ENCODE measurements at regions not wholly inside any gene's neighbourhood (a gene's known extent, or its start where the extent isn't known, plus 50 kb on each side); places are given as distances from the start of the nearest gene placed in this dataset.

DNA sequence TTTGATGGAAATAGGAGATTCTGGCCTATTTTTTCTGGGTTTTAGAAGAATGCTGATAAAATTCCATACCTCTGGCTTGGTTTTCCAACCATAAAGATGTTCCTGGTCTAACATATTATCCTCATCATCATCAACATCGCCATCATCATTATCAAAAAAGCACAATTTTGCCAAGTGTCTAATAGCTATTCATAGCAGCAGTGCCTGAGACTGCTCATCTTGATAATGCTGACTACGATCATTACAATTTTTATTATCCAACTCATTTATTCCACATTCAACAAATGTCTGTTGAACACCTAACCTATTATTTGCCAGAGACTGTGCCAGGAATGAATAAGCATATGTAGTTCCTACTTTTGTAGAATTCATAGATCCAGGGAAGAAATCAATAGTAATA lies 303.5 kb upstream of the GATB start:
- Histone ChIP-seq H3K4me1 (ENCODE audit: insufficient read depth, low read length) (peaks cover 23% of the 10 kb centered on the region), H3K27me3 (ENCODE audit: low read length) (no peaks in the 10 kb centered on the region), H3K9me2 (replicated peaks; ENCODE audit: low read length) (no peaks in the 10 kb centered on the region), H3K27ac (ENCODE audit: low read length) (peak overlapping the region; percentile 54), H3F3A (ENCODE audit: low read length, unreplicated experiment) (no peaks in the 10 kb centered on the region), H3K79me2 (ENCODE audit: low read length) (no peaks in the 10 kb centered on the region), H3K4me3 (ENCODE audit: low read length) (no peak overlapping the region), H3K36me3 (ENCODE audit: low read depth, low read length) (no peaks in the 10 kb centered on the region), H2AFZ (ENCODE audit: low read length) (peak overlapping the region; percentile 57), H3K9me3 (ENCODE audit: low read length) (no peaks in the 10 kb centered on the region), H4K20me1 (ENCODE audit: low read length) (no peaks in the 10 kb centered on the region), H3K4me2 (ENCODE audit: low read length) (peak overlapping the region; percentile 64; the same call in 1 of the 2 replicates), H3K9ac (ENCODE audit: low read length) (no peak overlapping the region)
- TF ChIP-seq, protein P1, sequence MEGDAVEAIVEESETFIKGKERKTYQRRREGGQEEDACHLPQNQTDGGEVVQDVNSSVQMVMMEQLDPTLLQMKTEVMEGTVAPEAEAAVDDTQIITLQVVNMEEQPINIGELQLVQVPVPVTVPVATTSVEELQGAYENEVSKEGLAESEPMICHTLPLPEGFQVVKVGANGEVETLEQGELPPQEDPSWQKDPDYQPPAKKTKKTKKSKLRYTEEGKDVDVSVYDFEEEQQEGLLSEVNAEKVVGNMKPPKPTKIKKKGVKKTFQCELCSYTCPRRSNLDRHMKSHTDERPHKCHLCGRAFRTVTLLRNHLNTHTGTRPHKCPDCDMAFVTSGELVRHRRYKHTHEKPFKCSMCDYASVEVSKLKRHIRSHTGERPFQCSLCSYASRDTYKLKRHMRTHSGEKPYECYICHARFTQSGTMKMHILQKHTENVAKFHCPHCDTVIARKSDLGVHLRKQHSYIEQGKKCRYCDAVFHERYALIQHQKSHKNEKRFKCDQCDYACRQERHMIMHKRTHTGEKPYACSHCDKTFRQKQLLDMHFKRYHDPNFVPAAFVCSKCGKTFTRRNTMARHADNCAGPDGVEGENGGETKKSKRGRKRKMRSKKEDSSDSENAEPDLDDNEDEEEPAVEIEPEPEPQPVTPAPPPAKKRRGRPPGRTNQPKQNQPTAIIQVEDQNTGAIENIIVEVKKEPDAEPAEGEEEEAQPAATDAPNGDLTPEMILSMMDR (conservative IDR thresholded peaks at IDR 0.05; ENCODE audit: low read depth, low read length) = no peak
- TF ChIP-seq EZH2 (IDR thresholded peaks at IDR 0.05; ENCODE audit: low read length, unreplicated experiment) (no peak), EZH2phosphoT487 (IDR thresholded peaks at IDR 0.05; ENCODE audit: borderline replicate concordance, low read length) (no peak)
- DNase-seq = peak; percentile 14
- peak; percentile 46 for ATAC-seq
- intact Hi-C loops (cut with micrococcal nuclease) = no loop called here
- ChIA-PET POLR2A (ENCODE audit: unreplicated experiment) (interaction anchor here (0.6 kb wide), 1 partner anchor 359 kb away, joined by 9 read pairs; no protein-coding TSS in a partner anchor), CTCF (no interaction called here)
- no TSS peak for BruUV-seq (replicated peaks)

DNA sequence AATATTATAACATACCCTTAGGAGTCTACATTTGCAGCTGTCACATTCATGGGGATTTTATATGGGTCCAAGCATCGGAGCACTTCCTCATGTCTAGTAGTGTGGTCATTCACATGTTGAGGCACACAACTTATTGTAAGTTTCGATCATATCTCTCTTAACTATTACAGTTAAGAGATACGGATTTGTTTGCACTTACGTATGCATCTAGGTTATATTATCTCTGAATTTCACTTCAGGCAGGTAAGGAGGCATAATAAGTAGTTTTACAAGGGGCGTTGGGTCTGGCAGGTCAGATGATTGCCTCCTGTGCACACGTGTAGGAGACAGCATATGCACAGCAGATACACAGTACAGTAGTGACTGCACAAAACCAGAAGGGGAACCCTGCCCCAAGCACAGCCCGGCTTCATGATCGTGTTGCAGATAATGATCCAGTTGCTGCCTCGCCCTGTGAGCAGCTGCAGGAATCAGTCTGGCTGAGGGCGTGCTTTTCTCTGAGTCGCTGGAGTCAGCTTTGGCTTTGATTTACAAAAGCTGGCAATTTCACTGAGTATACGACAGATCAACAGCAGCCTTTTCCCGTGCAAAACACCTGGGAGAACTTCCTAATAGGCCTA lies 302.9 kb upstream of the GATB start:
- no peaks in the 10 kb centered on the region for H4K20me1 ChIP-seq (ENCODE audit: low read length)
- H3K27me3 ChIP-seq (ENCODE audit: low read length) = no peaks in the 10 kb centered on the region
- no peaks in the 10 kb centered on the region for H3K9me3 ChIP-seq (ENCODE audit: low read length)
- no peak overlapping the region for H3K9ac ChIP-seq (ENCODE audit: low read length)
- no peak overlapping the region for H3K4me3 ChIP-seq (ENCODE audit: low read length)
- intact Hi-C loops (cut with micrococcal nuclease) = no loop called here
- peak overlapping the region; percentile 54 for H3K27ac ChIP-seq (ENCODE audit: low read length)
- DNase-seq (peak; percentile 60), ATAC-seq (peak; percentile 93)
- H3K36me3 ChIP-seq (ENCODE audit: low read depth, low read length) = no peaks in the 10 kb centered on the region
- H3K9me2 ChIP-seq (replicated peaks; ENCODE audit: low read length) = no peaks in the 10 kb centered on the region
- no peaks in the 10 kb centered on the region for H3F3A ChIP-seq (ENCODE audit: low read length, unreplicated experiment)
- H3K4me1 ChIP-seq (ENCODE audit: insufficient read depth, low read length) = peaks cover 23% of the 10 kb centered on the region
- H3K79me2 ChIP-seq (ENCODE audit: low read length) = no peaks in the 10 kb centered on the region
- no TSS peak for BruUV-seq (replicated peaks)
- TF ChIP-seq, protein P1 (conservative IDR thresholded peaks at IDR 0.05; ENCODE audit: low read depth, low read length) = no peak
- TF ChIP-seq EZH2phosphoT487 (IDR thresholded peaks at IDR 0.05; ENCODE audit: borderline replicate concordance, low read length) (no peak), EZH2 (IDR thresholded peaks at IDR 0.05; ENCODE audit: low read length, unreplicated experiment) (no peak)
- CTCF ChIA-PET = no interaction called here
- peak overlapping the region; percentile 64 for H3K4me2 ChIP-seq (ENCODE audit: low read length)
- H2AFZ ChIP-seq (ENCODE audit: low read length) = peak overlapping the region; percentile 57
- POLR2A ChIA-PET (ENCODE audit: unreplicated experiment) = interaction anchor here (0.6 kb wide), 2 partner anchors 41 to 359 kb away, joined by 3 to 9 read pairs; no protein-coding TSS in a partner anchor

DNA sequence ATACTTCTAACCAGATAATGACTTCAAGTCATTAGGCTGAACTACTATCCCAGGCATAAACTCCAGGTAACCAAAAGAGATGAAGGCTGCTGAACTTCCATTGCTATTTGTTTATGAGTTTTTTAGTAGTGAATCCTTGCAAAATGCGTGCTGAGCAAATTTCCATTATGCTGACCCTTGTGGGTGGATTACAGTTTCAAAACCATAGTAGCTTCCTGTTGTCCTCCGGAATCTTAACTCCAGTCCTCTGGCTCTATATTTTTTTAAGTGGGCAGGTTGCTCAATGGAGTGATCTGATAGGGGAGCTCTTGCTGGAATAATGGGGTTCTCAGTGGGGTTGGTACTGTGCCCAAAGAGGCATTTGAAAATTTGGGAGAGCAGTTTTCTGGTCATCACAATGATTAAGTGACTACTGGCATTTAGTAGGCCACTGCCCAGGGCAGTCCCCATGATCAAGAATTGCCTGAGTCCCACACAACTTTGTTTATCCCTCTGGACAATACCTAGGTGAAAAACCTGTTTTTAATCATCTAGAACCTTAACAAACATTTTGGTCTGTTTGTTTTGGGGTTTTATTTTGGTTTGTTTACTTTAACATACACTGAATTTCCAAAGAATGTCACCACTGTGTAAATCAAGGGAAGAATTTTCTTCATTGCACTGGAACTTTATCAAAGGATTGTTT lies 302.3 kb upstream of the GATB start:
- no peaks in the 10 kb centered on the region for H3F3A ChIP-seq (ENCODE audit: low read length, unreplicated experiment)
- no peaks in the 10 kb centered on the region for H3K27me3 ChIP-seq (ENCODE audit: low read length)
- no peak overlapping the region for H3K9ac ChIP-seq (ENCODE audit: low read length)
- no peaks in the 10 kb centered on the region for H3K36me3 ChIP-seq (ENCODE audit: low read depth, low read length)
- no peaks in the 10 kb centered on the region for H3K9me2 ChIP-seq (replicated peaks; ENCODE audit: low read length)
- H3K27ac ChIP-seq (ENCODE audit: low read length) = peak overlapping the region; percentile 54
- H2AFZ ChIP-seq (ENCODE audit: low read length) = peak overlapping the region; percentile 57
- DNase-seq = peak; percentile 54
- H3K4me3 ChIP-seq (ENCODE audit: low read length) = no peak overlapping the region
- intact Hi-C loops (cut with micrococcal nuclease) = no loop called here
- peak overlapping the region; percentile 64 for H3K4me2 ChIP-seq (ENCODE audit: low read length)
- ATAC-seq = peak; percentile 50; the same call in 1 of the 2 replicates
- CTCF ChIA-PET = no interaction called here
- no TSS peak for BruUV-seq (replicated peaks)
- H3K4me1 ChIP-seq (ENCODE audit: insufficient read depth, low read length) = peaks cover 23% of the 10 kb centered on the region
- POLR2A ChIA-PET (ENCODE audit: unreplicated experiment) = no interaction called here
- no peaks in the 10 kb centered on the region for H3K9me3 ChIP-seq (ENCODE audit: low read length)
- no peaks in the 10 kb centered on the region for H3K79me2 ChIP-seq (ENCODE audit: low read length)
- H4K20me1 ChIP-seq (ENCODE audit: low read length) = no peaks in the 10 kb centered on the region
- no peak for TF ChIP-seq EZH2phosphoT487 (IDR thresholded peaks at IDR 0.05; ENCODE audit: borderline replicate concordance, low read length)
- TF ChIP-seq, protein P1 (conservative IDR thresholded peaks at IDR 0.05; ENCODE audit: low read depth, low read length) = no peak
- no peak for TF ChIP-seq EZH2 (IDR thresholded peaks at IDR 0.05; ENCODE audit: low read length, unreplicated experiment)

Measured in PC-3 (cell line).